ENCODE measurements at regions not wholly inside any gene's neighbourhood (a gene's known extent, or its start where the extent isn't known, plus 50 kb on each side); places are given as distances from the start of the nearest gene placed in this dataset.

DNA sequence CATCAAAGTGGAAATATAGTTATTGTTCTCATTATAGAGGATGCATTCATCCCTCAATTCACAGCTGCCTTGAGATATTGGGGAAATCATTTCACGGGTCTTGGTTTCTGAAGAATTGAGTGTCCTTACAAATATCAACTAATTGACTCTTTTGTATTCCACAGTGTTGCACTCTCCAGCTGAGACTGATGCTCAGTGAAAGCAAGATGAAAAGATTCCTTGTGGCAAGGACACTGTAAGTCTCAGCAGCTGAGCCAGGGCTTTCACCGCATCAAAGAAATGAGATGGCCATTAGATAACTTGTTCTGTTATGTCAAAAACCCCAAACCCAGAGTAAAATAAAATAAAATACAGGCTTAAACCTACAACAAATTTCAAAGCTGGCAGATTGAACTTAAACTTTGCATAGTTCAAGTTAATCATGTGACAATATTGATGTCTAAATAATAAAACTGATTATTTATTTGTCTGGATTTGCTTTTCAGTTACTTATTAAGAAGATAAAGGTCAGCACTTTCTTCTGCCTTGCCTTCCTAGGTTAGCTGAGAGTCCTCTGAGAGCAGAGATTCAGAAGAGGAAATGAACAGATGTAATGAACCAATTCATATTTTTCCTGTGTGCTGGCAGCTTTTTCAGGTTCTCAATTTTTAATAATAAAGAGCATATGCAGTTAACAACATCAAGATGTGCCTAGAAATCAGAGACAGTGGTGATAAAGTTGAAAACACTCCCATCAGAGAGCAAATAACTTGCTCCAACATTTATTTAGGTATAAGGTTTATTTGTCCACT is 82.4 kb upstream of the SMLR1 start:
- Histone ChIP-seq H3K4me3 (no peak overlapping the region), H3K36me3 (ENCODE audit: low read depth, missing control alignments) (no peaks in the 10 kb centered on the region), H3K4me1 (no peaks in the 10 kb centered on the region), H3K9me3 (no peaks in the 10 kb centered on the region), H3K27ac (no peak overlapping the region), H3K27me3 (no peaks in the 10 kb centered on the region)
- DNase-seq: no peak
- 63 to 68% methylated on average over 2 of the region's 2 CpGs for WGBS, 2 donors
- intact Hi-C loops (cut with DNase I; ENCODE audit: low total_unique reads): no loop called here
- TF ChIP-seq, protein P1, sequence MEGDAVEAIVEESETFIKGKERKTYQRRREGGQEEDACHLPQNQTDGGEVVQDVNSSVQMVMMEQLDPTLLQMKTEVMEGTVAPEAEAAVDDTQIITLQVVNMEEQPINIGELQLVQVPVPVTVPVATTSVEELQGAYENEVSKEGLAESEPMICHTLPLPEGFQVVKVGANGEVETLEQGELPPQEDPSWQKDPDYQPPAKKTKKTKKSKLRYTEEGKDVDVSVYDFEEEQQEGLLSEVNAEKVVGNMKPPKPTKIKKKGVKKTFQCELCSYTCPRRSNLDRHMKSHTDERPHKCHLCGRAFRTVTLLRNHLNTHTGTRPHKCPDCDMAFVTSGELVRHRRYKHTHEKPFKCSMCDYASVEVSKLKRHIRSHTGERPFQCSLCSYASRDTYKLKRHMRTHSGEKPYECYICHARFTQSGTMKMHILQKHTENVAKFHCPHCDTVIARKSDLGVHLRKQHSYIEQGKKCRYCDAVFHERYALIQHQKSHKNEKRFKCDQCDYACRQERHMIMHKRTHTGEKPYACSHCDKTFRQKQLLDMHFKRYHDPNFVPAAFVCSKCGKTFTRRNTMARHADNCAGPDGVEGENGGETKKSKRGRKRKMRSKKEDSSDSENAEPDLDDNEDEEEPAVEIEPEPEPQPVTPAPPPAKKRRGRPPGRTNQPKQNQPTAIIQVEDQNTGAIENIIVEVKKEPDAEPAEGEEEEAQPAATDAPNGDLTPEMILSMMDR (IDR thresholded peaks at IDR 0.05): no peak
- TF ChIP-seq POLR2A (IDR thresholded peaks at IDR 0.05): no peak

DNA sequence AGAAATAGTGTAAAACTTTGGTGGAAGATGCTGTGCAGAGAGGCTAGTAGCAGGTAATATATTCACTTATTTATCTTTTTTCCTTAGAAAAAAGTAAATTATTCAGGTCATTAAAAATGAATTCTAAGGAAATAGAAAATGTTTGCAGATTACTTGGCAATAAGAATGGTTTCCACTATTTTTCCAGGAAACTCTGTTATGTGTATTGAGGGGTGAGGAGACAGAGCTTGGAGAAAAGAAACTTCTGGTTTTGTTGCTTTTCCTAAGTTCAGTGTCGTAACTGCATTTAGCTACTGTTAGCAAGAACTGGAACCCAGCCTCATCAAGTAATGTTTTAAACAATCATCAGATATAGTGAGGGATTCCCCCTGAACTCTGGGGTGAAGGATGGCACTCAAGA is 79.2 kb upstream of the SMLR1 start:
- WGBS, 2 donors: 62 to 87% methylated on average over 1 of the region's 1 CpG
- no peaks in the 10 kb centered on the region for H3K4me1 ChIP-seq
- no peaks in the 10 kb centered on the region for H3K27me3 ChIP-seq
- H3K9me3 ChIP-seq: no peaks in the 10 kb centered on the region
- intact Hi-C loops (cut with DNase I; ENCODE audit: low total_unique reads): no loop called here
- no peak overlapping the region for H3K4me3 ChIP-seq
- TF ChIP-seq, protein P1 (IDR thresholded peaks at IDR 0.05): no peak
- no peak for TF ChIP-seq POLR2A (IDR thresholded peaks at IDR 0.05)
- H3K36me3 ChIP-seq (ENCODE audit: low read depth, missing control alignments): no peaks in the 10 kb centered on the region
- H3K27ac ChIP-seq: no peak overlapping the region
- no peak for DNase-seq

DNA sequence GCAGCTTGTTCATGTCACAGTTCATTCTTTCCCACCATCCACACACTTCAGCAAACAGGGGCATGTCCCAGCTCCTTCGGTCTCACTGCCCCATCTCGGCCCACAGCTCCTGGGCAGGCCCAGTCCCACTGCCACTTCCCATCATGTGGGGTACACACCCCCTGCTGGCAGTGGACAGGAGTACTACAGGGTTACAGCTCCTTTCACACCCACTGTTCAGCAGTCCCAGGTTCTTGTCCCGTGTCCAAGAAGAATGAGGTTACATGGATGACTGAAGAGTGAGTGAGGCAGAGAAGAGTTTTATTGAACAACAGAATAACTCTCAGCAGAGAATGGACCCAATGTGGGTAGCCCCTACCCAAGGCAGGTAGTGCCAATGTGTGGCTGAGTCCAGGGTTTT is 77.8 kb upstream of the SMLR1 start:
- no peak for TF ChIP-seq POLR2A (IDR thresholded peaks at IDR 0.05)
- TF ChIP-seq, protein P1 (IDR thresholded peaks at IDR 0.05): no peak
- no peaks in the 10 kb centered on the region for H3K4me1 ChIP-seq
- no peaks in the 10 kb centered on the region for H3K27me3 ChIP-seq
- no peaks in the 10 kb centered on the region for H3K9me3 ChIP-seq
- intact Hi-C loops (cut with DNase I; ENCODE audit: low total_unique reads): no loop called here
- H3K27ac ChIP-seq: no peak overlapping the region
- H3K4me3 ChIP-seq: no peak overlapping the region
- no peak for DNase-seq
- WGBS, 2 donors: 80 to 97% methylated on average over 3 of the region's 3 CpGs
- no peaks in the 10 kb centered on the region for H3K36me3 ChIP-seq (ENCODE audit: low read depth, missing control alignments)

DNA sequence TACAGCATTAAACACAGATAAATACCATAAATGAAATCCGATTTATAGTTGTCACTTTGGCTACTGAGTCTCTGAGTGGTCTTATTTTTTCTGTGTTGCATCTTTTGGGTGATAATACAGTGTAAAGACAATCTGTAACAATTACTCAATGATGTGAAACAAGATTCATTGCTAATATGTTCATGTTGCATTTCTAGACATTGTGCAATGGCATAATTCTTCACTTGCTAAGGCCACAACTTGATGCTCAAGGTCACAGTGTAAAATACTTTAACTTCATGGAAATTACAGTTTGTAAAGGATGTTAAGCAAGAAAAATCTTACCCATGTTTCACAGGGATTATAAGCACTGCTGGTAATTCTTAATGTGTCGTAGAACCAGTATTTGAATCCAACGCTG is 74.9 kb upstream of the SMLR1 start:
- Histone ChIP-seq H3K4me3 (no peak overlapping the region), H3K27ac (no peak overlapping the region), H3K9me3 (no peaks in the 10 kb centered on the region), H3K36me3 (ENCODE audit: low read depth, missing control alignments) (no peaks in the 10 kb centered on the region), H3K4me1 (no peaks in the 10 kb centered on the region), H3K27me3 (no peaks in the 10 kb centered on the region)
- no peak for TF ChIP-seq POLR2A (IDR thresholded peaks at IDR 0.05)
- intact Hi-C loops (cut with DNase I; ENCODE audit: low total_unique reads): no loop called here
- DNase-seq: no peak
- 91 to 93% methylated on average over 3 of the region's 3 CpGs for WGBS, 2 donors

DNA sequence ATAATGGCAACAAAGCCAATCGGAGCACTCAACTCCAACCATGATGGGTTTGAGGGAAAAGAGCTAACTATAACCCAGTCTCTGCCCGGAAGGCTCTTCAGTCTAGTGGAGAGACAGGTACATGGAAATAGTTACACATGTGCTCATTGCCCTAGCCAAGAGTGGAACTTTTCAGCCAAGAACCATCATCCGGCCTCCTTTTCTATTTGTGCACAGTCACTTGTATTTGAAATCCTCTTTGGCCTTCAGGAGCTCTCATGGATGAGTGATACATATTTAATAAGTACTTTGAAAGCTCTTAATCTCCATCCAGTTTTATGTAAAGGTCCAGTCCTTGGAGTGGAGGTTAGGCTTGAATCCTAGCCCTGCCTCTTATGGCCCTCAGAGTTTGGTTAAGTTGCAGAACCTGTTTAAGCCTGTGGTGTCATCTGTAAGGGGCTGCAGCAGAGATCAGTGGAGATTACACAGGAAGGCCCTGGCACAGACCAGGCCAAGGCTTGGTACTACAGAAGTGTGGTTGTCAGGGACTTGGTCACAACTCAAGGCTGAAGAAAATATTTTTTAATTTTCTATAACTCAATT is 72.3 kb upstream of the SMLR1 start:
- 84 to 86% methylated on average over 3 of the region's 3 CpGs for WGBS, 2 donors
- no peak for DNase-seq
- no peaks in the 10 kb centered on the region for H3K9me3 ChIP-seq
- no peak for TF ChIP-seq POLR2A (IDR thresholded peaks at IDR 0.05)
- TF ChIP-seq, protein P1 (IDR thresholded peaks at IDR 0.05): no peak
- H3K27me3 ChIP-seq: no peaks in the 10 kb centered on the region
- no peak overlapping the region for H3K4me3 ChIP-seq
- no peak overlapping the region for H3K27ac ChIP-seq
- no peaks in the 10 kb centered on the region for H3K4me1 ChIP-seq
- intact Hi-C loops (cut with DNase I; ENCODE audit: low total_unique reads): no loop called here
- no peaks in the 10 kb centered on the region for H3K36me3 ChIP-seq (ENCODE audit: low read depth, missing control alignments)
